H1 (cell line): ENCODE measurements at regions not wholly inside any gene's neighbourhood (a gene's known extent, or its start where the extent isn't known, plus 50 kb on each side); places are given as distances from the start of the nearest gene placed in this dataset.

Source experiments
- CBX8 ChIP-seq: fragments of 300-800, 300-1000 bp; sonication (generic); IDR thresholded peaks from 2 replicates; pipeline ENCODE4 v1.7.1; 2016; ENCODE audit warnings: low read depth, low read length, borderline replicate concordance
- EZH2 ChIP-seq: fragments of 200-600 bp; sonication (generic); IDR thresholded peaks from 2 replicates; pipeline ENCODE4 v1.7.1; 2012; ENCODE audit warnings: low read depth, mild to moderate bottlenecking, moderate library complexity, low read length, inconsistent platforms; ENCODE audit not compliant: severe bottlenecking
- GABPA ChIP-seq: IDR thresholded peaks from 2 replicates; pipeline ENCODE4 v1.6.1; 2011; ENCODE audit warnings: mild to moderate bottlenecking, low read length, moderate library complexity, borderline replicate concordance; ENCODE audit not compliant: insufficient read depth
- GTF2F1 ChIP-seq: IDR thresholded peaks from 2 replicates; pipeline ENCODE4 v1.6.1; 2012; ENCODE audit warnings: low read depth, low read length, improper control_type of control experiment, borderline replicate concordance
- KDM5A ChIP-seq: fragments of 200-600 bp; IDR thresholded peaks from 2 replicates; pipeline ENCODE4 v1.7.1; 2012; ENCODE audit warnings: mild to moderate bottlenecking, low read length, inconsistent platforms, mixed read lengths
- POLR2AphosphoS5 ChIP-seq: IDR thresholded peaks from 2 replicates; pipeline ENCODE4 v1.6.1; 2011; ENCODE audit warnings: low read depth, low read length
- RAD21 ChIP-seq, 2 experiments: IDR thresholded peaks in 1 of 2; conservative IDR thresholded peaks in 1 of 2; 2 replicates each; pipeline ENCODE4 v1.6.1; 2011; ENCODE audit warnings: low read depth in 2 of 2, low read length in 2 of 2, improper control_type of control experiment in 1 of 2, inconsistent platforms in 1 of 2, mild to moderate bottlenecking in 1 of 2, moderate library complexity in 1 of 2
- RFX5 ChIP-seq: IDR thresholded peaks from 2 replicates; pipeline ENCODE4 v1.6.1; 2011; ENCODE audit warnings: low read depth, low read length, improper control_type of control experiment, borderline replicate concordance
- RNF2 ChIP-seq: fragments of 200-900, 300-1000 bp; sonication (generic); IDR thresholded peaks from 2 replicates; pipeline ENCODE4 v1.7.1; 2016; ENCODE audit warnings: borderline replicate concordance, low read depth, mild to moderate bottlenecking, antibody characterized with exemption, low read length; ENCODE audit not compliant: poor library complexity, severe bottlenecking; ENCODE audit errors: missing control alignments
- SP1 ChIP-seq: IDR thresholded peaks from 2 replicates; pipeline ENCODE4 v1.6.1; 2011; ENCODE audit warnings: low read depth, low read length
- TAF1 ChIP-seq: IDR thresholded peaks from 2 replicates; pipeline ENCODE4 v1.6.1; 2011; ENCODE audit warnings: mild to moderate bottlenecking, low read depth, low read length
- TEAD4 ChIP-seq: IDR thresholded peaks from 2 replicates; pipeline ENCODE4 v1.6.1; 2012; ENCODE audit warnings: low read depth, low read length, inconsistent platforms, mixed read lengths
- TF ChIP-seq, protein P1 (sequence below), 3 experiments: IDR thresholded peaks; 1 replicate in 2 of 3; 2 replicates in 1 of 3; pipeline versions ENCODE4 v1.5.1 to v1.6.1; 2011; ENCODE audit warnings: low read length in 3 of 3, mild to moderate bottlenecking in 3 of 3, inconsistent platforms in 2 of 3, low read depth in 1 of 3, moderate library complexity in 1 of 3; ENCODE audit not compliant: insufficient read depth in 1 of 3; ENCODE audit errors: control extremely low read depth in 1 of 3
- TF ChIP-seq, protein P2 (sequence below): IDR thresholded peaks from 2 replicates; pipeline ENCODE4 v1.6.1; 2012; ENCODE audit warnings: inconsistent platforms

GRCh38 chr14:86039176-86039575, 509.2 kb downstream of the FLRT2 start:
- TF ChIP-seq GTF2F1: no peak
- TF ChIP-seq TAF1: no peak
- no peak for TF ChIP-seq RFX5
- TF ChIP-seq SP1: no peak
- no peak for TF ChIP-seq CBX8
- no peak for TF ChIP-seq TEAD4
- TF ChIP-seq RNF2: no peak
- TF ChIP-seq, protein P1, sequence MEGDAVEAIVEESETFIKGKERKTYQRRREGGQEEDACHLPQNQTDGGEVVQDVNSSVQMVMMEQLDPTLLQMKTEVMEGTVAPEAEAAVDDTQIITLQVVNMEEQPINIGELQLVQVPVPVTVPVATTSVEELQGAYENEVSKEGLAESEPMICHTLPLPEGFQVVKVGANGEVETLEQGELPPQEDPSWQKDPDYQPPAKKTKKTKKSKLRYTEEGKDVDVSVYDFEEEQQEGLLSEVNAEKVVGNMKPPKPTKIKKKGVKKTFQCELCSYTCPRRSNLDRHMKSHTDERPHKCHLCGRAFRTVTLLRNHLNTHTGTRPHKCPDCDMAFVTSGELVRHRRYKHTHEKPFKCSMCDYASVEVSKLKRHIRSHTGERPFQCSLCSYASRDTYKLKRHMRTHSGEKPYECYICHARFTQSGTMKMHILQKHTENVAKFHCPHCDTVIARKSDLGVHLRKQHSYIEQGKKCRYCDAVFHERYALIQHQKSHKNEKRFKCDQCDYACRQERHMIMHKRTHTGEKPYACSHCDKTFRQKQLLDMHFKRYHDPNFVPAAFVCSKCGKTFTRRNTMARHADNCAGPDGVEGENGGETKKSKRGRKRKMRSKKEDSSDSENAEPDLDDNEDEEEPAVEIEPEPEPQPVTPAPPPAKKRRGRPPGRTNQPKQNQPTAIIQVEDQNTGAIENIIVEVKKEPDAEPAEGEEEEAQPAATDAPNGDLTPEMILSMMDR (IDR thresholded peaks at IDR 0.05; ENCODE audit: control extremely low read depth in 1 of 3, insufficient read depth in 1 of 3, low read depth in 1 of 3, low read length in 3 of 3): no peak
- TF ChIP-seq KDM5A: no peak
- TF ChIP-seq POLR2AphosphoS5: no peak
- no peak for TF ChIP-seq RAD21 (IDR thresholded peaks at IDR 0.05 in 1 of 2, conservative IDR thresholded peaks at IDR 0.05 in 1 of 2; ENCODE audit: low read depth in 2 of 2, low read length in 2 of 2)
- TF ChIP-seq GABPA: no peak
- TF ChIP-seq, protein P2, sequence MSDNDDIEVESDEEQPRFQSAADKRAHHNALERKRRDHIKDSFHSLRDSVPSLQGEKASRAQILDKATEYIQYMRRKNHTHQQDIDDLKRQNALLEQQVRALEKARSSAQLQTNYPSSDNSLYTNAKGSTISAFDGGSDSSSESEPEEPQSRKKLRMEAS: no peak
- no peak for TF ChIP-seq EZH2
